ENCODE measurements at regions not wholly inside any gene's neighbourhood (a gene's known extent, or its start where the extent isn't known, plus 50 kb on each side); places are given as distances from the start of the nearest gene placed in this dataset.
A peak's percentile ranks its signal among the peaks of the same experiment; 100 is the strongest.

GRCh38 chr6:129940454-129941195 is 77.8 kb upstream of the L3MBTL3 start:
- Histone ChIP-seq H3K27me3 (replicated peaks; ENCODE audit: insufficient read depth) (no peaks in the 10 kb centered on the region), H3K4me1 (ENCODE audit: control insufficient read depth in 1 of 2, low read depth in 2 of 2) (no peaks in the 10 kb centered on the region), H3K27ac (no peak overlapping the region), H3K9me3 (no peaks in the 10 kb centered on the region), H3K36me3 (no peaks in the 10 kb centered on the region), H3K4me3 (no peak overlapping the region)
- ATAC-seq (ENCODE audit: insufficient number of reproducible peaks, low FRiP score, low read depth) = no peak
- TF ChIP-seq, protein P1, sequence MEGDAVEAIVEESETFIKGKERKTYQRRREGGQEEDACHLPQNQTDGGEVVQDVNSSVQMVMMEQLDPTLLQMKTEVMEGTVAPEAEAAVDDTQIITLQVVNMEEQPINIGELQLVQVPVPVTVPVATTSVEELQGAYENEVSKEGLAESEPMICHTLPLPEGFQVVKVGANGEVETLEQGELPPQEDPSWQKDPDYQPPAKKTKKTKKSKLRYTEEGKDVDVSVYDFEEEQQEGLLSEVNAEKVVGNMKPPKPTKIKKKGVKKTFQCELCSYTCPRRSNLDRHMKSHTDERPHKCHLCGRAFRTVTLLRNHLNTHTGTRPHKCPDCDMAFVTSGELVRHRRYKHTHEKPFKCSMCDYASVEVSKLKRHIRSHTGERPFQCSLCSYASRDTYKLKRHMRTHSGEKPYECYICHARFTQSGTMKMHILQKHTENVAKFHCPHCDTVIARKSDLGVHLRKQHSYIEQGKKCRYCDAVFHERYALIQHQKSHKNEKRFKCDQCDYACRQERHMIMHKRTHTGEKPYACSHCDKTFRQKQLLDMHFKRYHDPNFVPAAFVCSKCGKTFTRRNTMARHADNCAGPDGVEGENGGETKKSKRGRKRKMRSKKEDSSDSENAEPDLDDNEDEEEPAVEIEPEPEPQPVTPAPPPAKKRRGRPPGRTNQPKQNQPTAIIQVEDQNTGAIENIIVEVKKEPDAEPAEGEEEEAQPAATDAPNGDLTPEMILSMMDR (IDR thresholded peaks at IDR 0.05) = no peak
- DNase-seq (ENCODE audit: low spot score) = no peak

GRCh38 chr6:129938249-129939020 is 77.3 kb upstream of the TMEM244 start:
- ATAC-seq (ENCODE audit: insufficient number of reproducible peaks, low FRiP score, low read depth) = no peak
- DNase-seq (ENCODE audit: low spot score) = no peak
- no peaks in the 10 kb centered on the region for H3K27me3 ChIP-seq (replicated peaks; ENCODE audit: insufficient read depth)
- no peaks in the 10 kb centered on the region for H3K9me3 ChIP-seq
- TF ChIP-seq, protein P1 (IDR thresholded peaks at IDR 0.05) = no peak
- H3K27ac ChIP-seq = no peak overlapping the region
- H3K36me3 ChIP-seq = no peaks in the 10 kb centered on the region
- no peaks in the 10 kb centered on the region for H3K4me1 ChIP-seq (ENCODE audit: control insufficient read depth in 1 of 2, low read depth in 2 of 2)
- no peak overlapping the region for H3K4me3 ChIP-seq

- TF ChIP-seq, protein P1 (IDR thresholded peaks at IDR 0.05) = no peak
- Histone ChIP-seq H3K36me3 (no peaks in the 10 kb centered on the region), H3K4me3 (peak overlapping the region; percentile 36), H3K27ac (no peak overlapping the region), H3K27me3 (replicated peaks; ENCODE audit: insufficient read depth) (no peaks in the 10 kb centered on the region), H3K9me3 (no peaks in the 10 kb centered on the region), H3K4me1 (ENCODE audit: control insufficient read depth in 1 of 2, low read depth in 2 of 2) (no peaks in the 10 kb centered on the region)
- no peak for DNase-seq (ENCODE audit: low spot score)
- no peak for ATAC-seq (ENCODE audit: insufficient number of reproducible peaks, low FRiP score, low read depth)
These were observed 75.4 kb upstream of the TMEM244 start for GRCh38 chr6:129936329-129937165.

GRCh38 chr6:129932321-129932720 is 71.2 kb upstream of the TMEM244 start:
- no peak for DNase-seq (ENCODE audit: low spot score)
- ATAC-seq (ENCODE audit: insufficient number of reproducible peaks, low FRiP score, low read depth) = no peak
- H3K9me3 ChIP-seq = no peaks in the 10 kb centered on the region

More at GRCh38 chr6:129932321-129932720, 71.2 kb upstream of the TMEM244 start:
- no peak overlapping the region for H3K27ac ChIP-seq
- no peaks in the 10 kb centered on the region for H3K27me3 ChIP-seq (replicated peaks; ENCODE audit: insufficient read depth)
- TF ChIP-seq, protein P1 (IDR thresholded peaks at IDR 0.05) = no peak
- no peaks in the 10 kb centered on the region for H3K4me1 ChIP-seq (ENCODE audit: control insufficient read depth in 1 of 2, low read depth in 2 of 2)
- H3K36me3 ChIP-seq = no peaks in the 10 kb centered on the region
- H3K4me3 ChIP-seq = no peak overlapping the region
